Activated naive CD4-positive, alpha-beta T cell treated with anti-CD3 and anti-CD28 coated beads, Interleukin-2, amount 50 U/mL, for 72 hours (primary cell): ENCODE measurements at regions not wholly inside any gene's neighbourhood (a gene's known extent, or its start where the extent isn't known, plus 50 kb on each side); places are given as distances from the start of the nearest gene placed in this dataset.

Experiments
- ATAC-seq, 2 donors: fragments of 150-1000 bp; cut with Tn5 transposase; 2 replicates each; pipeline ENCODE4 v1.10.0; 2021; ENCODE audit warnings: mild to moderate bottlenecking in 2 of 2, moderate library complexity in 2 of 2
- DNase-seq, 2 donors: peaks; one replicate each; pipeline ENCODE4 v3.0.0; 2021 to 2022; ENCODE audit warnings: low spot score in 2 of 2
- H3K27ac Mint-ChIP-seq, 2 donors: one replicate each; pipeline ENCODE4 v1.8.0; 2022; ENCODE audit warnings: mild to moderate bottlenecking in 2 of 2, mixed read lengths in 2 of 2
- H3K36me3 Mint-ChIP-seq, 2 donors: one replicate each; pipeline ENCODE4 v1.8.0; 2022; ENCODE audit warnings: mixed read lengths in 2 of 2
- H3K9me3 Mint-ChIP-seq, 2 donors: one replicate each; pipeline ENCODE4 v1.8.0; 2022; ENCODE audit warnings: mixed read lengths in 2 of 2

GRCh38 chr6:17047889-17048288, 54.0 kb upstream of the STMND1 start:
- Mint-ChIP-seq H3K27ac (no peak overlapping the region), H3K36me3 (no peaks in the 10 kb centered on the region), H3K9me3 (peaks cover 3 to 4% of the 10 kb centered on the region in 2 donors)
- no peak for DNase-seq
- no peak for ATAC-seq

GRCh38 chr6:17045581-17046322, 56.1 kb upstream of the STMND1 start:
- H3K27ac Mint-ChIP-seq, result no peak overlapping the region
- H3K36me3 Mint-ChIP-seq, result no peaks in the 10 kb centered on the region
- ATAC-seq, result no peak
- DNase-seq, result no peak
- peaks cover 3 to 4% of the 10 kb centered on the region in 2 donors for H3K9me3 Mint-ChIP-seq

- DNase-seq, result no peak
- no peak for ATAC-seq
- H3K9me3 Mint-ChIP-seq, result peaks cover 3 to 4% of the 10 kb centered on the region in 2 donors
- H3K27ac Mint-ChIP-seq, result no peak overlapping the region
- H3K36me3 Mint-ChIP-seq, result no peaks in the 10 kb centered on the region
These were observed 58.7 kb upstream of the STMND1 start for GRCh38 chr6:17043148-17043522.

- Mint-ChIP-seq H3K27ac (no peak overlapping the region), H3K36me3 (no peaks in the 10 kb centered on the region), H3K9me3 (peaks cover 3 to 4% of the 10 kb centered on the region in 2 donors)
- ATAC-seq, result no peak
- DNase-seq, result no peak
These were observed 59.3 kb upstream of the STMND1 start for GRCh38 chr6:17042422-17043147.

- DNase-seq, result no peak
- Mint-ChIP-seq H3K36me3 (no peaks in the 10 kb centered on the region), H3K9me3 (peaks cover 3 to 4% of the 10 kb centered on the region in 2 donors), H3K27ac (no peak overlapping the region)
- no peak for ATAC-seq
These were observed 62.6 kb upstream of the STMND1 start for GRCh38 chr6:17039266-17039665.

- Mint-ChIP-seq H3K27ac (no peak overlapping the region), H3K36me3 (no peaks in the 10 kb centered on the region), H3K9me3 (peaks cover 3 to 4% of the 10 kb centered on the region in 2 donors)
- no peak for ATAC-seq
- no peak for DNase-seq
These were observed 63.5 kb upstream of the STMND1 start for GRCh38 chr6:17038316-17038715.

GRCh38 chr6:17036065-17036393, 65.8 kb upstream of the STMND1 start:
- ATAC-seq, result no peak
- no peaks in the 10 kb centered on the region for H3K36me3 Mint-ChIP-seq
- no peak overlapping the region for H3K27ac Mint-ChIP-seq

GRCh38 chr6:17035257-17036064, 66.4 kb upstream of the STMND1 start:
- Mint-ChIP-seq H3K36me3 (no peaks in the 10 kb centered on the region), H3K27ac (no peak overlapping the region), H3K9me3 (no peaks in the 10 kb centered on the region)
- DNase-seq (no peak), ATAC-seq (no peak)

More at GRCh38 chr6:17036065-17036393, 65.8 kb upstream of the STMND1 start:
- DNase-seq, result no peak
- H3K9me3 Mint-ChIP-seq, result no peaks in the 10 kb centered on the region

- Mint-ChIP-seq H3K36me3 (no peaks in the 10 kb centered on the region), H3K27ac (no peak overlapping the region), H3K9me3 (peaks cover 0 to 1% of the 10 kb centered on the region in 2 donors)
- DNase-seq (no peak), ATAC-seq (no peak)
These were observed 68.1 kb upstream of the STMND1 start for GRCh38 chr6:17033746-17034145.

GRCh38 chr6:17032988-17033634, 68.7 kb upstream of the STMND1 start:
- Mint-ChIP-seq H3K36me3 (no peaks in the 10 kb centered on the region), H3K27ac (no peak overlapping the region), H3K9me3 (peaks cover 0 to 3% of the 10 kb centered on the region in 2 donors)
- DNase-seq (no peak), ATAC-seq (no peak)

- H3K9me3 Mint-ChIP-seq, result peaks cover 2 to 9% of the 10 kb centered on the region in 2 donors
- H3K36me3 Mint-ChIP-seq, result peaks cover 0 to 3% of the 10 kb centered on the region in 2 donors
- no peak overlapping the region for H3K27ac Mint-ChIP-seq
- ATAC-seq (no peak), DNase-seq (no peak)
These were observed 69.3 kb upstream of the STMND1 start for GRCh38 chr6:17032590-17032987.

GRCh38 chr6:17031961-17032360, 69.9 kb upstream of the STMND1 start:
- DNase-seq (no peak), ATAC-seq (no peak)
- Mint-ChIP-seq H3K36me3 (peaks cover 0 to 5% of the 10 kb centered on the region in 2 donors), H3K9me3 (peaks cover 7 to 14% of the 10 kb centered on the region in 2 donors), H3K27ac (no peak overlapping the region)

GRCh38 chr6:17027441-17027840, 74.4 kb upstream of the STMND1 start:
- Mint-ChIP-seq H3K9me3 (peaks cover 21 to 23% of the 10 kb centered on the region in 2 donors), H3K27ac (no peak overlapping the region), H3K36me3 (peaks cover 10 to 13% of the 10 kb centered on the region in 2 donors)
- ATAC-seq (no peak), DNase-seq (no peak)

- peak in 1 of 2 donors; percentile 26 for ATAC-seq
- Mint-ChIP-seq H3K9me3 (peaks cover 14 to 20% of the 10 kb centered on the region in 2 donors), H3K36me3 (peaks cover 10 to 11% of the 10 kb centered on the region in 2 donors), H3K27ac (no peak overlapping the region)
- DNase-seq, result no peak
These were observed 79.2 kb upstream of the STMND1 start for GRCh38 chr6:17022604-17023003.

GRCh38 chr6:17021539-17021889, 80.3 kb upstream of the STMND1 start:
- H3K36me3 Mint-ChIP-seq, result peaks cover 8 to 14% of the 10 kb centered on the region in 2 donors
- H3K9me3 Mint-ChIP-seq, result peaks cover 9 to 15% of the 10 kb centered on the region in 2 donors
- H3K27ac Mint-ChIP-seq, result no peak overlapping the region
- DNase-seq (no peak), ATAC-seq (no peak)

GRCh38 chr6:17020889-17021538, 80.8 kb upstream of the STMND1 start:
- Mint-ChIP-seq H3K27ac (no peak overlapping the region), H3K36me3 (peaks cover 8 to 15% of the 10 kb centered on the region in 2 donors), H3K9me3 (peaks cover 9 to 13% of the 10 kb centered on the region in 2 donors)
- no peak for ATAC-seq
- no peak for DNase-seq
